NCI-H2196 treated with DMSO at 0.1 percent for 48 hours (cell line): ENCODE measurements at regions not wholly inside any gene's neighbourhood (a gene's known extent, or its start where the extent isn't known, plus 50 kb on each side); places are given as distances from the start of the nearest gene placed in this dataset.
"Not testable (repeated sequence)": the region's sequence is repeated elsewhere in the genome, so short reads cannot be mapped to it uniquely, and the experiment has no call there.

Source experiments
- DNase-seq: peaks from one replicate; lab custom pipeline; 2025; ENCODE audit not compliant: unreplicated experiment; lab: John Stamatoyannopoulos, UW

- no peak for DNase-seq
Measured at GRCh38 chr10:8835453-8836167, 781.1 kb downstream of the GATA3 start.

- no peak for DNase-seq
Measured at GRCh38 chr10:8840356-8840755, 785.9 kb downstream of the GATA3 start.

GRCh38 chr10:8844141-8844540, 789.7 kb downstream of the GATA3 start:
- DNase-seq: no peak

DNA sequence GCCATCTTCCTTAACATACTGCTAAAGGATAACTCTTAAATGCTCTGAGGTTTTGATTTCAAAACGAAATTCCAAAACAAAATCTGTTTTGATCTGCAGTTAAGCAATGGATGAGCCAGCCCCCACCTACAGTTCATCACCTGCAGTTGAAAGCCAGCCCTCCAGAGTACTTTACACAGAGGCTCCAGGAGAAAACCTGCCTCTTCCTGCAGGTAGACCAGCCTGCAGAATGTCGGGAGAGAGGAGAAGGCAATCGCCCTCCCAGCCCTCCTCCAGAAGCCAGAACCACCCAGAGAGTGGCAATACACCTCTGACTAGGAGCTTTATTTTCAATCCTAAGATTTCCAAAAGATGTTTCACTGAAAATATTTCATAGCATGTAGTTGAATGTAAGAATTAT, 798.1 kb downstream of the GATA3 start:
- DNase-seq: no peak

GRCh38 chr10:8853048-8853447, 798.6 kb downstream of the GATA3 start:
- DNase-seq: no peak

DNA sequence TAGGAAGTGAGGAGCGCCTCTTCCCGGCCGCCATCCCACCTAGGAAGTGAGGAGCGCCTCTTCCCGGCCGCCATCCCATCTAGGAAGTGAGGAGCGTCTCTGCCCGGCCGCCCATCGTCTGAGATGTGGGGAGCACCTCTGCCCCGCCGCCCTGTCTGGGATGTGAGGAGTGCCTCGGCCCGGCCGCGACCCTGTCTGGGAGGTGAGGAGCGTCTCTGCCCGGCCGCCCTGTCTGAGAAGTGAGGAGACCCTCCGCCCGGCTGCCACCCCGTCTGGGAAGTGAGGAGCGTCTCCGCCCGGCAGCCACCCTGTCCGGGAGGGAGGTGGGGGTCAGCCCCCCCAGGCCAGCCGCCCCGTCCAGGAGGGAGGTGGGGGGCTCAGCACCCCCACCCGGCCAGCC, 814.4 kb downstream of the GATA3 start:
- DNase-seq: not testable (repeated sequence)

DNA sequence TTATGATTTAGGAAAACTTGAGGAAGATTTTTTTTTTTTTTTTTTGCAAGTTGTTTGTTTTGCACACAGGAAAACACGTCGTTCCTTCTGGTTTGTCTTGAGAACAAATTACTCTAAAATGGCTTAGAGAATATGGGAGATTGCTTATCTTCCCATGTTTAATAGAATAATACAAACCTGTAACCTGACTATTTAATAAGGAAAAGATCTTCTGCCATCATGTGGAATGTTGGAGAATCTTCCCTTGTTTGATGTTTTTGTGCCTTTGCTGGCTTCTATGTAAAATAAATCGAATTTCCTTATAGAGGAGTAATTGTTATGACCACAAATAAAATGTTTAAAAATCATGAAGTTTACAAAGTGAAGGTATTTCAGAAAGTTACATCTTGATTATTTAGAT, 818.8 kb downstream of the GATA3 start:
- DNase-seq: no peak

DNA sequence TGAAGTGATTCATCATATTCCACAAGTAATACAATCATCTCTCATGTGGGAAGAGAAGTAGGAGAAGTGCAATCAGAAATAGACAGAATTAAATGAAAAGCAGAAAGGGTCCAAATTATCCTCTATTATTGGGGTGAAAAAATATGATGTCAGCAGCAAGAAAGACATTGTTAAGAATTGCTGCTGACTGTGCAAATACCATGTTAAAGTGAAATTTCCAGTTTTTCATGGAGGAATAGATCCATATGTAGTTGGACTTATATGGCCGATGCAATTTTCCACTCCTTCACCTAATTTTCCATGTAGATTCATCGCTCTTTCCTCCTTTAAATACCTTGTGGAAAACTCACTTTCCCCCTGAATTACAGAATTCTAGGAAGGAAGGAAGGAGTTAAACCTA, 819.8 kb downstream of the GATA3 start:
- DNase-seq: no peak

DNA sequence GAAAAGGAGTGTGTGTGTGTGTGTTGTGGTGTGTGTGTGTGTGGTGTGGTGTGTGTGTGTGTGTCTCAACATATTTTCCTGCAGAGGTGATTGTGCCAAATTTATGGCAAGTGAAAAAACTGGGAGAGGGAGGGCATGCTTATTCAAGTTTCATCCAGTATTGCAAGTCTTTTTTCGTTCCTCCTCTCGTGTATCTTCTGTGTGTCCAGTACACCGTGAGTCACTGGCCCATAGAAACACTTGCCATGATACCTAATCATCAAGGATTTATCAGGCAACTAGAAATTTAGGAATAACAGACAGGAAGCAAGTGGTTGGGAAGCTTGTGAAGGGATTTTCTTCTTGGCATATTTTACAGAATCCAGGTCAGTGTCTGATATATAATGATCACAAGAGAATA, 820.5 kb downstream of the GATA3 start:
- no peak for DNase-seq

- DNase-seq: no peak
Measured at GRCh38 chr10:8876171-8876570, 821.7 kb downstream of the GATA3 start.

DNA sequence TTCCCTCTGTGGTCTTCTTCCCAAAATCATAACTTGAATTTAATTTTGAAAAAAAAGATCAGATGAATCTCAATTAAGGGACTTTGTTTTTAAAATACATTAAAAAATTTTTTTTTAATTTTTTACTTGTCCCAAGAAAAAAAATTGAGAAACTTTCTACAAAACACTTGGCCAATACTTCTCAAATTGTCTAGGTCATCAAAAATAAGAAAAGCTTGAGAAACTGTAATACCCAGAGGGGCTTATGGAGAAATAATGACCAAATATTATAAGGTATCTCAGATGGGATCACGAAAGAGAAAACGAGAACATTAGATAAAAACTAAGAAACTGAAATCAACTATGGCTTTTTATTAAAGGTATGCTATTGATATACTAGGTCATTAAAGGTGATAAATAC, 835.0 kb downstream of the GATA3 start:
- DNase-seq: no peak

GRCh38 chr10:8893102-8893501, 838.6 kb downstream of the GATA3 start:
- no peak for DNase-seq

GRCh38 chr10:8894148-8894547, 839.7 kb downstream of the GATA3 start:
- no peak for DNase-seq

DNA sequence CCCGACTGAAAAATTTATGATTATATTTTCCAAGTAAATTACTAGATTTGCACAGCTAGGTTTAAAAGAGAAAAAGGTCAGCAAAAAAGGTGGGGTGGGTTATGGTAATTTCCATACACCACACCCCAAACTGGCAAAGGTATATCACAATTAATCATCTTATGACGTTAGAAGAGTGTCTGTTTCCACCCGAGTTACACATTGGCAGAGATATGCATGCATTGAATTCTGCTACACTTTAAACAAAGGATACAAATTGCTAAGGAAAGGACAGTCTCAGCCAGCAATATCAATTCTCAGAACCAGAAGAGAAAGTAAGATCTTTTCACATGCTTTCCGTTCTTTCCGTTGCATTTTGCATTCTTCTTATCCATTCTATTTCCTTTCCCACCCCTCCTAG, 843.3 kb downstream of the GATA3 start:
- DNase-seq: no peak

GRCh38 chr10:8898745-8899330, 844.4 kb downstream of the GATA3 start:
- no peak for DNase-seq

GRCh38 chr10:8902926-8903325, 848.4 kb downstream of the GATA3 start:
- no peak for DNase-seq

- DNase-seq: no peak
Measured at GRCh38 chr10:8908013-8908412, 853.5 kb downstream of the GATA3 start.

GRCh38 chr10:8910314-8910713, 855.8 kb downstream of the GATA3 start:
- no peak for DNase-seq

DNA sequence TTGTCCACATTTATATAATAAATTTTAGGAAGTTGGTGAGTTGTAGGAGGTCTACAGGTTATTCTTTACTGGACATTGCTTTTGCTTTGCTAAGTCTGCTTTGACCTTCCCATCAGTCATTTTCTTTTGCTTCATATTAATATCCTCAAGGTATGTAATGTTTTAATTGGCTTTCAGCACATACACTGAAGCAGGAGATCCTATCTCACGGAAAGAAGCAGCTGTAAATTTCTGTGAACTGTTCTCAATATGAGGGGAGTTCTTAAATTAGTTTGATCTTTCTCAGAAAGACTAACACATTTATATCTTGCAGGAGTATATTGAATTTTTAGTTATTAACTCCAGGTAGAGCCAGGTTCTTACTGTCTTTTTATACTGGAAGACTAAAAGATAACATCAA, 856.5 kb downstream of the GATA3 start:
- DNase-seq: no peak

DNA sequence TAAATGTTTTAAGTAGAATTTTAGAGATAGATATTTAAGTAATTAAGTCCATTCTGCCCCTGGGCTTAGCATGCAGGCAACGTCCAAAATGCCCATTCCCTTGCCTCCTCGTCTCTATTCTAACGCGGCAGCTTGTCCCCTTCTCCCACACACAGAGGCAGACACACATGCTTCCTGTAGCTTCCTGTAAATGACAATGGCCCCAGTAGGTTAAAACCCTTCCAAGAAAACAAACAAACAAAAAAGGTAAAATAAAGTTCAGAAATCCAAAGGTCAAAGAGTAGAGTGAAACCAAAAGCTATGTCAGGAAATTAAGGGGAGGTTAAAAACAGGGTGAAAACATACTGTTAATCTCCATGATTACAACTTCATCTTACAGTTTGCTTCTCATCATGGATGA, 857.6 kb downstream of the GATA3 start:
- DNase-seq: no peak

DNA sequence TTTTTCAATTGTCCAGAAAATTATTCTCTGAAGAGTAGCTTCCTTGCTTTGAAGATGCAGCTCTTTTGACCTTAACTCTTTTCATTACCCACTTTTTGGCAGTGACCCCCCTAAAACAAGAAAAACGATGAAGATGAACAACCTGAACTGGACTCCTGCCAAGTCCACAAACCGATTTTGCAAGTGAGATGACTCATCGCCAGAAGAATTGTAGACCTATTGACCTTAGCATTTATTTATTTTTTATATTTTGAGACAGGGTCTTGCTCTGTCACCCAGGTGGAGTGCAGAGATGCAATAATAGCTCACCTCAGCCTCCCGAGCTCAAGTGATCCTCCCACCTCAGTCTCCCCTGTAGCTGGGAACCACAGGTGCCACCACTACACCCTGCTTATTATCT, 859.2 kb downstream of the GATA3 start:
- no peak for DNase-seq

GRCh38 chr10:8919280-8919679, 864.8 kb downstream of the GATA3 start:
- no peak for DNase-seq

GRCh38 chr10:8921568-8921967, 867.1 kb downstream of the GATA3 start:
- no peak for DNase-seq
